Vagina (tissue), 2 donors: ENCODE measurements at regions not wholly inside any gene's neighbourhood (a gene's known extent, or its start where the extent isn't known, plus 50 kb on each side); places are given as distances from the start of the nearest gene placed in this dataset.

Experiments used
- POLR2AphosphoS5 ChIP-seq, 2 donors: sonication (generic); formaldehyde crosslinking; IDR thresholded peaks; one replicate each; pipeline ENCODE4 v1.9.0; 2017; ENCODE audit warnings: antibody characterized with exemption in 2 of 2, mild to moderate bottlenecking in 2 of 2, low read depth in 1 of 2; ENCODE audit not compliant: insufficient read depth in 1 of 2
- TF ChIP-seq, protein P1 (sequence below), 3 experiments: fragments of 450-650 bp in 2 of 3; fragments of 200-600 bp in 1 of 3; sonication (generic) in 1 of 3; IDR thresholded peaks; one replicate each; pipeline ENCODE4 v1.5.1; 2017 to 2019; ENCODE audit warnings: antibody characterized with exemption in 3 of 3, mild to moderate bottlenecking in 2 of 3, moderate library complexity in 2 of 3

- TF ChIP-seq, protein P1, sequence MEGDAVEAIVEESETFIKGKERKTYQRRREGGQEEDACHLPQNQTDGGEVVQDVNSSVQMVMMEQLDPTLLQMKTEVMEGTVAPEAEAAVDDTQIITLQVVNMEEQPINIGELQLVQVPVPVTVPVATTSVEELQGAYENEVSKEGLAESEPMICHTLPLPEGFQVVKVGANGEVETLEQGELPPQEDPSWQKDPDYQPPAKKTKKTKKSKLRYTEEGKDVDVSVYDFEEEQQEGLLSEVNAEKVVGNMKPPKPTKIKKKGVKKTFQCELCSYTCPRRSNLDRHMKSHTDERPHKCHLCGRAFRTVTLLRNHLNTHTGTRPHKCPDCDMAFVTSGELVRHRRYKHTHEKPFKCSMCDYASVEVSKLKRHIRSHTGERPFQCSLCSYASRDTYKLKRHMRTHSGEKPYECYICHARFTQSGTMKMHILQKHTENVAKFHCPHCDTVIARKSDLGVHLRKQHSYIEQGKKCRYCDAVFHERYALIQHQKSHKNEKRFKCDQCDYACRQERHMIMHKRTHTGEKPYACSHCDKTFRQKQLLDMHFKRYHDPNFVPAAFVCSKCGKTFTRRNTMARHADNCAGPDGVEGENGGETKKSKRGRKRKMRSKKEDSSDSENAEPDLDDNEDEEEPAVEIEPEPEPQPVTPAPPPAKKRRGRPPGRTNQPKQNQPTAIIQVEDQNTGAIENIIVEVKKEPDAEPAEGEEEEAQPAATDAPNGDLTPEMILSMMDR (IDR thresholded peaks at IDR 0.05) = no peak
- TF ChIP-seq POLR2AphosphoS5 (IDR thresholded peaks at IDR 0.05; ENCODE audit: insufficient read depth in 1 of 2, low read depth in 1 of 2) = no peak
Measured at GRCh38 chr3:105957722-105958121, 88.9 kb upstream of the CBLB start.
